GM12872 (cell line): ENCODE measurements at regions not wholly inside any gene's neighbourhood (a gene's known extent, or its start where the extent isn't known, plus 50 kb on each side); places are given as distances from the start of the nearest gene placed in this dataset.

ENCODE experiments used
- TF ChIP-seq, protein P1 (sequence below): IDR thresholded peaks from 3 replicates; pipeline ENCODE4 v1.5.1; 2011; ENCODE audit warnings: low read depth, mild to moderate bottlenecking, low read length, moderate library complexity; ENCODE audit not compliant: insufficient read depth

DNA sequence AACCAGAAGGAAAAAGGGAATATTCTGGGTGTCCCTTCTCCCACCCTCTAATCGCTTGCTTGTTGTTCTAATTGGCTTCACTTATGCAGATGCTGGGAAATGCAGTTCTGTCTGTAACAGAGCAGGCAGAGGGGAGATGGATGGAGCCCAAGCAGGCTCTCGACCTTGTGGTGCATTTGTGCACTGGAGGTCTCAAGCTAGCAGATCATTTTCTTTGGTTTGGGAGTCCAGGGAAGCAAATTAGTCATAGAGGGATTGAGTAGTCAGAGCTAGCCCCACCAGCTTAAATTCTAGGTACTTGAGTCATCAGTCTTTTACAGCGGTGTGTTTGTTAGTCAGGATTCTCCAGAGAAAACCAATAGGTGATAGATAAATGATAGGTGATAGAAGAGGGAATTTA is 234.7 kb upstream of the ECI2 start:
- TF ChIP-seq, protein P1, sequence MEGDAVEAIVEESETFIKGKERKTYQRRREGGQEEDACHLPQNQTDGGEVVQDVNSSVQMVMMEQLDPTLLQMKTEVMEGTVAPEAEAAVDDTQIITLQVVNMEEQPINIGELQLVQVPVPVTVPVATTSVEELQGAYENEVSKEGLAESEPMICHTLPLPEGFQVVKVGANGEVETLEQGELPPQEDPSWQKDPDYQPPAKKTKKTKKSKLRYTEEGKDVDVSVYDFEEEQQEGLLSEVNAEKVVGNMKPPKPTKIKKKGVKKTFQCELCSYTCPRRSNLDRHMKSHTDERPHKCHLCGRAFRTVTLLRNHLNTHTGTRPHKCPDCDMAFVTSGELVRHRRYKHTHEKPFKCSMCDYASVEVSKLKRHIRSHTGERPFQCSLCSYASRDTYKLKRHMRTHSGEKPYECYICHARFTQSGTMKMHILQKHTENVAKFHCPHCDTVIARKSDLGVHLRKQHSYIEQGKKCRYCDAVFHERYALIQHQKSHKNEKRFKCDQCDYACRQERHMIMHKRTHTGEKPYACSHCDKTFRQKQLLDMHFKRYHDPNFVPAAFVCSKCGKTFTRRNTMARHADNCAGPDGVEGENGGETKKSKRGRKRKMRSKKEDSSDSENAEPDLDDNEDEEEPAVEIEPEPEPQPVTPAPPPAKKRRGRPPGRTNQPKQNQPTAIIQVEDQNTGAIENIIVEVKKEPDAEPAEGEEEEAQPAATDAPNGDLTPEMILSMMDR: no peak

DNA sequence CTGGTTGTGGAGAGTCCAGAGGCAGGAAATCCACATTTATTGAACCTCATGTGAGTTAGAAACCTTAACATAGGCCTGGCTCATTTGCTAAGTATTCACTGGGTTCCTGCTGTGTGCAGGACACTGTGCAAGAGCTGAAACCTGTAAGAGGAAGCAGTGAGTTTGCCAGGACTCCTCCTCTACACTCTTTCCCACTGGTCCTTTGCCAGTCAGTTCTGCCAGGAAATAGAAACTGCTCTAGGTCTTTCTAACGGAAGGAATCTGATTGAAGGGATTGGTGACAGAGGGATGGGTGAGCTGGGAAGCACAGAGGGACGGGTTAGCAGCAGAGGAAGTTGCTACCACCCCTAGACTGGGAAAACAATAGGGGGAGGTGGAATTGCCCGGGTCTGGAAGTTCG is 234.2 kb upstream of the ECI2 start:
- TF ChIP-seq, protein P1: no peak

DNA sequence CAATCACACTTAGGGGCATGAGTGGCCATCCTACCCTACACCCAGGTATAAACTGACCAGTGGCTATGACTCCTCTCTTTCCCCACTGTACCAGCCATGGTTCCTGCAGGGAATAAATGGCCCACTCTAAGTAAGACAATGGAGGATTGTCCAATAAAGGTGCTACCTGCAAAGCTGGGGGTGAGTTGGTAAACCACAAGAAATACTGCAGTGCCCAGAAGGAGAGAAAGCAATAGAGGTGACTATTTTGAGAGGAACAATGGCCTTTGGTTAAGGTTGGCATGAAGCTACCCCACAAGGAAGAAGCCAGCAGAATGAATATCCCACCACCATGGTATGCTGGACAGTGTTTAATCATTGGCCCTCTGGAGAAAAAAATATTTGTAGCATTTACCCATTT is 233.3 kb upstream of the ECI2 start:
- TF ChIP-seq, protein P1: no peak

DNA sequence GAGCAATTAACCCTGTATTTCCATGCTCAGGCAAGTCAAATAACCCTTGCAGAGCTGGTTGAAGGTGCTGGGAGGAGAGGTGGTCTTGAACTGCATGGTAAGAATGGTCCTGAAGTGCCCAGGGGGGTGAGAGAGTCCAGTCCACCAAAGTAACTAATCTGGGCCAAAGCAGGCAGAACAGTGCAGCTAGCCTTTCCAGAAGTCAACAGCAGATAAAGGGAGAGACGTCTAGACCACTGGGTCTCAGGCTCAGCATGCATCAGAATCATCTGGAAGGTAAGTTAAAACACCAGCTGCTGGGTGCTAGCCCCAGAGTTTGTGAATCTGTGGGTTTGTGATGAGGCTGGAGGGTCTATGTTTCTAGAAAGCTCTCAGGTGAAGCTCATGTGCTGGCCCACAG is 232.3 kb upstream of the ECI2 start:
- TF ChIP-seq, protein P1: no peak

DNA sequence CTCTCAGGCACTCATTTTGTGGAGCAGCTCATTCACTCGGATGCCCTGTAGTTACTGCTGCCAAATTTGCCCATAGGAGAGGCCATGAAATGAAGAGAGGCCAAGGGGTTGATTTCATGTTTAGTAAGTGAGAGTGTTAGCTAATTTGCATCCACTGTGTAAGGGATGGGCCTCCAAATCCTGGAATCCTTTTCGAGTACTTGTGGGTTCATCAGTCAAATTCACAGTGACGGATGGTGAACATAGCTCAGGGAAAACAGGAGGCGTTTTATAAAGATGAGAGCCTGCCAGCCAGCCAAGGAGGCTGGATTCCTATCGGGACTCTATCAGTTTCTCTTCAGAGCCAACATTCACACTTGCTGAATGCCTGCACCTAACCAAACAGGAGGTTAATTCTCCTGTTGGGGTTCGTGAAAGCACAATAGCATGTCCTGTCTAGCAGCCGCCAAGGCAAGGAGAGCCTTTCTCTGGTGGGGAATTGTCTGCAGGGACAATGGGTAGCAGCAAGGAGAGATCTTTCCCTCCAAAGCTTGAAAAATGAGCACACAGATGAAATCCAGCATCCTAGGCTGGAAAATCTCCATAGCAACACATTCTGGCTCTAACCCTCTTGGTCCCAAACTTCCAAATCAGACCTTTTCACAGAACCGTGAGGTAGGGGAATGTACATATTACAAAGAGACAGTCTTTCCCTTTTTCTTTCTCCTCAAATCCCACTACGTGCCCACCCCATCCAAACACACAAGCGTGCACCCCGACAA is 231.4 kb upstream of the ECI2 start:
- TF ChIP-seq, protein P1: no peak

DNA sequence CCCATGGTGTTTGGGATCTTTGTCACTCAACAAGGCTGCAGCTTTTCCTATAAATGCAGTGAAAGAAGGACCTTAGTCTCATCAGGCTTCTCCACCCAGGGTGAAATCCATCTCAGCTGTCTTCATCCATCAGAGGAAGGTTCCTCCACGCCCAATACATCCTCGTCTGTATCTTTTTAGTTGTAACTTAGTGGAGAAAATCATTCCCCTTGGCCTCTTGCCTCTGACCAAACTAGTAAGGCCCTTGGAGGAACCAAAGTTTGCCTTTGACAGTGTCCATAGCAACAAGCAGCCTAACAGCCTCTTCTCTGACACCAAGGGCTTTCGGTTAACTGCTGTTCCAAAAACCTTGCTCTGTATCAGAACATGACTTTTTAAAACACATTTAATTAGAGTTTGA is 230.3 kb upstream of the ECI2 start:
- TF ChIP-seq, protein P1: no peak

DNA sequence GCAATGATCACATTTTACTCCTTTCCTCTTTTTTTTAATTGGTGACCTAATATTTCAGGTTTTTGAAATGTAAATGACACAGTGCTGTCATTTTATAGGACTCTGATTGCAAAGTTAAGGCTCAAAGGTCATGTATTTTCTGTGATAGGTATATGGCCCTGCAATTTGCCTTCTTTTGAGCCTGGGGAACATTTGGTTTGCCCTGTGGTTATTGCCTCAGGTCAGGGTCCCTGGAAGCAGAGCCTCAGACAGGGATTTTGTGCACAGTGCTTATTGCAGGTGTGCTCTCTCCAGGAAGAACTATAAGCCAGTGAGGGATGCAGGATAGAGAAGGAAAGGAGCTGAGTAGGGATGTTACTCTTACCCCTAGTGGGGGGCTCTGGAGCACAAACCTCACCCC is 229.3 kb upstream of the ECI2 start:
- TF ChIP-seq, protein P1: no peak
